SK-N-SH (cell line): ENCODE measurements at regions not wholly inside any gene's neighbourhood (a gene's known extent, or its start where the extent isn't known, plus 50 kb on each side); places are given as distances from the start of the nearest gene placed in this dataset.

Experiments used
- CTCF ChIA-PET: fragments of 300-600, 350-600 bp; formaldehyde crosslinking; extraction: SDS; loops from one replicate; lab custom pipeline; 2021; lab: Yijun Ruan, JAX
- POLR2A ChIA-PET: fragments of 350-600 bp; sonication (Branson Sonifier 250); formaldehyde crosslinking; extraction: SDS; loops from one replicate; lab custom pipeline; 2020; ENCODE audit warnings: antibody characterized with exemption, inconsistent platforms; lab: Yijun Ruan, JAX
- DNase-seq: peaks from one replicate; pipeline ENCODE4 v3.0.0; 2012
- H2AFZ ChIP-seq: fragments of 200-600 bp; sonication (generic); 2 replicates; pipeline ENCODE4 v1.8.1; 2016; ENCODE audit warnings: antibody characterized with exemption, mild to moderate bottlenecking, low read depth
- H3F3A ChIP-seq: fragments of 200-600 bp; sonication (generic); replicated peaks from 2 replicates; pipeline ENCODE3; 2016; ENCODE audit warnings: antibody characterized with exemption, mild to moderate bottlenecking; ENCODE audit not compliant: insufficient read depth
- H3K27ac ChIP-seq, 2 experiments: fragments of 200-500 bp in 1 of 2; fragments of 200-600 bp in 1 of 2; sonication (Bioruptor generic) in 1 of 2; sonication (generic), shearing (Covaris generic) in 1 of 2; 2 replicates each; pipeline versions ENCODE4 v1.5.1 to v1.6.1; 2014 to 2016; ENCODE audit warnings: low read depth in 2 of 2, inconsistent platforms in 1 of 2, low read length in 1 of 2, mild to moderate bottlenecking in 1 of 2, mixed read lengths in 1 of 2
- H3K27me3 ChIP-seq: fragments of 200-600 bp; sonication (generic), shearing (Covaris generic); 2 replicates; pipeline ENCODE4 v1.6.1; 2016; ENCODE audit warnings: mixed run types; ENCODE audit not compliant: insufficient read depth
- H3K36me3 ChIP-seq, 2 experiments: fragments of 200-500 bp in 1 of 2; fragments of 200-600 bp in 1 of 2; sonication (Bioruptor generic) in 1 of 2; sonication (generic) in 1 of 2; replicated peaks in 1 of 2; 2 replicates each; pipeline versions ENCODE3 to v1.5.1; 2014 to 2016; ENCODE audit warnings: low read length in 1 of 2, mild to moderate bottlenecking in 1 of 2; ENCODE audit not compliant: insufficient read depth in 2 of 2, control insufficient read depth in 1 of 2
- H3K4me1 ChIP-seq, 2 experiments: fragments of 200-500 bp in 1 of 2; fragments of 200-600 bp in 1 of 2; sonication (Bioruptor generic) in 1 of 2; sonication (generic), shearing (Covaris generic) in 1 of 2; 2 replicates each; pipeline versions ENCODE4 v1.5.1 to v1.6.1; 2014 to 2016; ENCODE audit warnings: low read depth in 1 of 2, low read length in 1 of 2, mixed run types in 1 of 2; ENCODE audit not compliant: insufficient read depth in 2 of 2, control insufficient read depth in 1 of 2
- H3K4me2 ChIP-seq: fragments of 200-600 bp; sonication (generic), shearing (Covaris generic); 2 replicates; pipeline ENCODE4 v1.6.1; 2017; ENCODE audit warnings: mixed run types
- H3K4me3 ChIP-seq, 2 experiments: fragments of 200-500 bp in 1 of 2; fragments of 200-600 bp in 1 of 2; sonication (Bioruptor generic) in 1 of 2; sonication (generic), shearing (Covaris generic) in 1 of 2; 2 replicates each; pipeline versions ENCODE4 v1.5.1 to v1.8.1; 2014 to 2016; ENCODE audit warnings: low read depth in 2 of 2, inconsistent platforms in 1 of 2, low read length in 1 of 2, mild to moderate bottlenecking in 1 of 2, mixed read lengths in 1 of 2, moderate library complexity in 1 of 2
- H3K79me2 ChIP-seq: fragments of 200-600 bp; sonication (generic); 2 replicates; pipeline ENCODE4 v1.8.1; 2017; ENCODE audit warnings: mild to moderate bottlenecking; ENCODE audit not compliant: insufficient read depth
- H3K9ac ChIP-seq: fragments of 200-600 bp; sonication (generic); 2 replicates; pipeline ENCODE4 v1.6.1; 2017; ENCODE audit warnings: mixed run types
- H3K9me2 ChIP-seq: fragments of 200-600 bp; sonication (generic); 2 replicates; pipeline ENCODE4 v1.6.1; 2017; ENCODE audit warnings: mixed run types
- H3K9me3 ChIP-seq: fragments of 200-600 bp; sonication (generic); 2 replicates; pipeline ENCODE4 v1.6.1; 2017; ENCODE audit warnings: mixed run types, mild to moderate bottlenecking, moderate library complexity
- H4K20me1 ChIP-seq: fragments of 200-600 bp; sonication (generic); 2 replicates; pipeline ENCODE4 v1.6.1; 2017; ENCODE audit warnings: mild to moderate bottlenecking, mixed run types; ENCODE audit not compliant: insufficient read depth
- CHD2 ChIP-seq: fragments of 150-350 bp; IDR thresholded peaks from 2 replicates; pipeline ENCODE4 v1.6.1; 2018; ENCODE audit warnings: low read length; ENCODE audit not compliant: partially characterized antibody
- ELF1 ChIP-seq: IDR thresholded peaks from 2 replicates; pipeline ENCODE4 v1.4.0; 2012
- EP300 ChIP-seq, 2 experiments: IDR thresholded peaks; 2 replicates each; pipeline versions ENCODE4 v1.4.0 to v1.6.1; 2012; ENCODE audit warnings: borderline replicate concordance in 1 of 2, low read depth in 1 of 2, low read length in 1 of 2
- EZH2phosphoT487 ChIP-seq: fragments of 200-600 bp; sonication (generic); IDR thresholded peaks from 2 replicates; pipeline ENCODE4 v1.6.1; 2017; ENCODE audit warnings: low read depth, mixed run types, mild to moderate bottlenecking, antibody characterized with exemption, moderate library complexity, borderline replicate concordance
- FOSL2 ChIP-seq: IDR thresholded peaks from 2 replicates; pipeline ENCODE4 v1.4.0; 2012; ENCODE audit warnings: low read depth, mild to moderate bottlenecking, moderate library complexity, borderline replicate concordance
- FOXJ3 ChIP-seq: sonication (generic); formaldehyde crosslinking; IDR thresholded peaks from 2 replicates; pipeline ENCODE4 v1.5.1; 2020; ENCODE audit warnings: mild to moderate bottlenecking, missing genetic modification reagents
- GABPA ChIP-seq: IDR thresholded peaks from 2 replicates; pipeline ENCODE4 v1.4.0; 2012; ENCODE audit warnings: low read depth, mild to moderate bottlenecking
- GATA2 ChIP-seq: sonication (generic); formaldehyde crosslinking; IDR thresholded peaks from 2 replicates; pipeline ENCODE4 v1.5.0; 2020; ENCODE audit warnings: mild to moderate bottlenecking, missing genetic modification reagents
- JUND ChIP-seq: IDR thresholded peaks from 2 replicates; pipeline ENCODE4 v1.4.0; 2012
- NRF1 ChIP-seq: IDR thresholded peaks from 2 replicates; pipeline ENCODE4 v1.6.1; 2012; ENCODE audit warnings: low read depth, mild to moderate bottlenecking, low read length
- PBX3 ChIP-seq: IDR thresholded peaks from 2 replicates; pipeline ENCODE4; 2012
- RFX5 ChIP-seq: IDR thresholded peaks from 2 replicates; pipeline ENCODE4 v1.6.1; 2012; ENCODE audit warnings: mild to moderate bottlenecking, improper control_type of control experiment, low read length
- RXRA ChIP-seq: IDR thresholded peaks from 2 replicates; pipeline ENCODE4 v1.4.0; 2012; ENCODE audit warnings: low read depth, mild to moderate bottlenecking, borderline replicate concordance
- SMC3 ChIP-seq: IDR thresholded peaks from 2 replicates; pipeline ENCODE4 v1.6.1; 2012; ENCODE audit warnings: low read depth, low read length, improper control_type of control experiment
- TAF1 ChIP-seq: IDR thresholded peaks from 2 replicates; pipeline ENCODE4 v1.6.1; 2012; ENCODE audit warnings: low read depth, mild to moderate bottlenecking, low read length, moderate library complexity, borderline replicate concordance
- TCF12 ChIP-seq: IDR thresholded peaks from 2 replicates; pipeline ENCODE4 v1.4.0; 2012
- TEAD4 ChIP-seq: IDR thresholded peaks from 2 replicates; pipeline ENCODE4 v1.4.0; 2012; ENCODE audit warnings: mild to moderate bottlenecking, borderline replicate concordance; ENCODE audit not compliant: insufficient read depth
- USF2 ChIP-seq: fragments of 150-350 bp; IDR thresholded peaks from 2 replicates; pipeline ENCODE4 v1.6.1; 2017; ENCODE audit warnings: antibody characterized with exemption, low read length, low read depth, borderline replicate concordance
- YY1 ChIP-seq: IDR thresholded peaks from 2 replicates; pipeline ENCODE4 v1.4.0; 2012; ENCODE audit warnings: low read depth, mild to moderate bottlenecking
- WGBS: methylation state at CpG from one replicate; pipeline ENCODE4 v1.1.6; 2017; ENCODE audit warnings: low lambda C conversion rate; 5-methylcytosine and 5-hydroxymethylcytosine counted together
- TF ChIP-seq, protein P1 (sequence below): IDR thresholded peaks from 2 replicates; pipeline ENCODE4 v1.4.0; 2012; ENCODE audit warnings: low read depth

DNA sequence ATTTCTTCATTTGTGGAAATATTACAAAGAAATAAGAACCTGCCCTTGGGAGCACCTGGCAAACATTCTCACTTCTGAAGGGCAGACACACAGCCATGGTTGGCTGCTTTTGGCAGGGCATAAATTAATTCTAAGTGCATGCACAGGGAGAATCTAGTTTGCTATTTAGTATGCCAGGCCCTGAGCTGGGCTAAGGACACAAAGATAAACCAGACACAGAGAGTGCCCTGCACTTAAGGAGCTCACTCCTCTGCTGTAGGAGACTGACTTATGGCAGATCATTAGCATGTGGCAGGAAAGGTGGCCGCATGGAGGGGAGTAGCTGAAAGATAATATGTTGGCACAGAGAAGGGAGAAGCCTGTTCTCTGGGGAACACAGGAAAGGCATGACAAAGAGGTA is 367.0 kb downstream of the LPIN1 start:
- no peak overlapping the region for H3K4me3 ChIP-seq
- no peak overlapping the region for H3K27ac ChIP-seq
- no peak overlapping the region for H3K9ac ChIP-seq
- no peaks in the 10 kb centered on the region for H3K9me3 ChIP-seq
- no peaks in the 10 kb centered on the region for H3K27me3 ChIP-seq
- no peaks in the 10 kb centered on the region for H3K79me2 ChIP-seq
- ChIA-PET CTCF (no interaction called here), POLR2A (no interaction called here)
- H3K4me2 ChIP-seq: no peak overlapping the region
- H4K20me1 ChIP-seq: no peaks in the 10 kb centered on the region
- WGBS: 47% methylated on average over 1 of the region's 1 CpG
- DNase-seq: no peak
- H3F3A ChIP-seq: no peaks in the 10 kb centered on the region
- no peak for TF ChIP-seq EP300 (IDR thresholded peaks at IDR 0.05; ENCODE audit: borderline replicate concordance in 1 of 2, low read depth in 1 of 2, low read length in 1 of 2)
- TF ChIP-seq GATA2 (CRISPR knock-in tag): no peak
- TF ChIP-seq YY1: no peak
- TF ChIP-seq FOSL2: no peak
- TF ChIP-seq JUND: no peak
- no peak for TF ChIP-seq ELF1
- TF ChIP-seq FOXJ3 (CRISPR knock-in tag): no peak
- no peak for TF ChIP-seq TAF1
- TF ChIP-seq TCF12: no peak
- no peak for TF ChIP-seq CHD2
- TF ChIP-seq NRF1: no peak
- no peak for TF ChIP-seq RFX5
- no peak for TF ChIP-seq RXRA
- TF ChIP-seq, protein P1, sequence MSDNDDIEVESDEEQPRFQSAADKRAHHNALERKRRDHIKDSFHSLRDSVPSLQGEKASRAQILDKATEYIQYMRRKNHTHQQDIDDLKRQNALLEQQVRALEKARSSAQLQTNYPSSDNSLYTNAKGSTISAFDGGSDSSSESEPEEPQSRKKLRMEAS: no peak
- TF ChIP-seq SMC3: no peak
- TF ChIP-seq USF2: no peak
- TF ChIP-seq EZH2phosphoT487: no peak
- no peak for TF ChIP-seq TEAD4
- TF ChIP-seq GABPA: no peak
- no peak for TF ChIP-seq PBX3
- H2AFZ ChIP-seq: no peak overlapping the region
- H3K9me2 ChIP-seq: no peaks in the 10 kb centered on the region
- no peaks in the 10 kb centered on the region for H3K36me3 ChIP-seq
- H3K4me1 ChIP-seq: peaks cover 0 to 1% of the 10 kb centered on the region in 2 experiments; a peak in 1 of 4 replicates
